ENCODE measurements at regions not wholly inside any gene's neighbourhood (a gene's known extent, or its start where the extent isn't known, plus 50 kb on each side); places are given as distances from the start of the nearest gene placed in this dataset.

DNA sequence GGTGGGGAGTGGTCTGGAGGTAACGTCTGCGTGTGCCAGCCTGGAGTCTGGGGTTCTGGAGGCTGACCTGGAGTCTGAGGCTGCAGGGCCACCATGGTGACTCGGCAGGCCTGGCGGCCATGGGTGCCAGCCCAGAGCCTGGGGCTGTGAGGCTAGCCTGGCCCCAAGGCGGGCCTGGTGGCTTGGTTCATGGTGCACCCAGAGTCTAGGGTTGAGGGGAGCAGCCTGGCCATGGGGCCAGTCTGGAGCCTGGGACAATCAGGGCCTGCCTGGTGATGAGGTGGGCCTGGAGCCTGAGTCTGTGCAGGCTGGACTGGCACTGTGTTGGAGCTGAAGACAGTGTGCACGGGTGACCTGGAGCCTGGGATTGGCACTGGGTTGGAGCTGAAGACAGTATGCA lies 64.9 kb downstream of the CXorf49B start:
- whole genome bisulfite sequencing, 2 experiments (ENCODE audit: extremely low coverage in 1 of 2, insufficient coverage in 1 of 2, insufficient read length in 1 of 2, insufficient replicate concordance in 2 of 2, low coverage in 1 of 2, low lambda C conversion rate in 2 of 2, missing lambda C conversion rate in 1 of 2): 100% methylated on average over 1 of the region's 6 CpGs; no CpG with 5 or more reads in 1 of the 2 experiments
- H3K23me2 ChIP-seq (ENCODE audit: low read depth, low read length): no peaks in the 10 kb centered on the region
- no peak for FAIRE-seq
- H3K4me2 ChIP-seq (ENCODE audit: insufficient read depth in 1 of 2, low read depth in 2 of 2, low read length in 2 of 2): no peak overlapping the region
- no peak for DNase-seq (ENCODE audit: low read depth in 1 of 2, low spot score in 2 of 2)
- H3K4ac ChIP-seq (replicated peaks; ENCODE audit: insufficient read length, low read depth, low read length): no peak overlapping the region
- no peak overlapping the region for H2BK5ac ChIP-seq (ENCODE audit: low read depth, low read length)
- ChIA-PET CTCF (ENCODE audit: partially characterized antibody) (no interaction called here), POLR2A (ENCODE audit: partially characterized antibody) (no interaction called here)
- no peak overlapping the region for H2BK120ac ChIP-seq (replicated peaks; ENCODE audit: low read depth, low read length)
- H3K4me3 ChIP-seq (ENCODE audit: extremely low read depth in 1 of 4, insufficient read depth in 2 of 4, low read depth in 3 of 4, low read length in 4 of 4): no peak overlapping the region
- no peak for TF ChIP-seq SRF (IDR thresholded peaks at IDR 0.05; ENCODE audit: low read depth, low read length)
- TF ChIP-seq RFX5 (IDR thresholded peaks at IDR 0.05; ENCODE audit: borderline replicate concordance, low read depth, low read length): no peak
- no peak for TF ChIP-seq CHD1 (IDR thresholded peaks at IDR 0.05; ENCODE audit: low read depth, low read length)
- no peak for TF ChIP-seq TCF12 (IDR thresholded peaks at IDR 0.05; ENCODE audit: low read depth, low read length)
- TF ChIP-seq CBX5 (IDR thresholded peaks at IDR 0.05; ENCODE audit: low read depth, low read length): no peak
- no peak for TF ChIP-seq TAF1 (IDR thresholded peaks at IDR 0.05; ENCODE audit: low read depth, low read length)
- no peak overlapping the region for H2AFZ ChIP-seq (ENCODE audit: low read length)
- no peak overlapping the region for H2BK20ac ChIP-seq (ENCODE audit: low read length)
- H3K9ac ChIP-seq (replicated peaks in 1 of 4; ENCODE audit: extremely low read depth in 1 of 4, low read depth in 3 of 4, low read length in 3 of 4): no peak overlapping the region
- no peak overlapping the region for H3K18ac ChIP-seq (ENCODE audit: extremely low read depth, low read length)
- H3K27me3 ChIP-seq (replicated peaks in 1 of 4; ENCODE audit: control insufficient read depth in 3 of 4, extremely low read depth in 1 of 4, insufficient read depth in 3 of 4, low read length in 3 of 4): no peaks in the 10 kb centered on the region
- no peak overlapping the region for H2BK12ac ChIP-seq (ENCODE audit: low read depth, low read length)
- H3K27ac ChIP-seq (ENCODE audit: low read depth, low read length): no peak overlapping the region
- H3K79me2 ChIP-seq (ENCODE audit: control insufficient read depth in 1 of 2, insufficient read depth in 2 of 2, low read length in 2 of 2): no peaks in the 10 kb centered on the region
- no peak overlapping the region for H4K91ac ChIP-seq (replicated peaks; ENCODE audit: insufficient read length, low read length)
- H2AK5ac ChIP-seq (ENCODE audit: low read depth, low read length): no peak overlapping the region
- no peak overlapping the region for H3K14ac ChIP-seq (ENCODE audit: insufficient read length)
- H3K4me1 ChIP-seq (replicated peaks in 1 of 4; ENCODE audit: control insufficient read depth in 3 of 4, insufficient read depth in 4 of 4, low read length in 3 of 4): no peaks in the 10 kb centered on the region
- no peaks in the 10 kb centered on the region for H4K20me1 ChIP-seq (replicated peaks in 1 of 2; ENCODE audit: control insufficient read depth in 1 of 2, insufficient read depth in 2 of 2, low read length in 2 of 2)
- no peak overlapping the region for H3K23ac ChIP-seq (ENCODE audit: insufficient read length)
- no peak overlapping the region for H2BK15ac ChIP-seq (ENCODE audit: low read length)
- no peaks in the 10 kb centered on the region for H3K79me1 ChIP-seq (ENCODE audit: low read depth, low read length)
- H4K5ac ChIP-seq (ENCODE audit: insufficient read length, low read depth, low read length): no peak overlapping the region
- H3K9me3 ChIP-seq (ENCODE audit: insufficient read depth in 2 of 2, low read depth in 1 of 2, low read length in 1 of 2): no peaks in the 10 kb centered on the region
- no peak overlapping the region; the same call in 1 of the 2 replicates for H4K8ac ChIP-seq (ENCODE audit: extremely low read depth, insufficient read depth, low read length)
- H3K36me3 ChIP-seq (ENCODE audit: control insufficient read depth in 2 of 4, insufficient read depth in 4 of 4, low read length in 3 of 4): no peaks in the 10 kb centered on the region
- H3K56ac ChIP-seq (replicated peaks; ENCODE audit: insufficient read length, low read depth, low read length): no peak overlapping the region

Measured in H1 (cell line).